ENCODE measurements at regions not wholly inside any gene's neighbourhood (a gene's known extent, or its start where the extent isn't known, plus 50 kb on each side); places are given as distances from the start of the nearest gene placed in this dataset.

DNA sequence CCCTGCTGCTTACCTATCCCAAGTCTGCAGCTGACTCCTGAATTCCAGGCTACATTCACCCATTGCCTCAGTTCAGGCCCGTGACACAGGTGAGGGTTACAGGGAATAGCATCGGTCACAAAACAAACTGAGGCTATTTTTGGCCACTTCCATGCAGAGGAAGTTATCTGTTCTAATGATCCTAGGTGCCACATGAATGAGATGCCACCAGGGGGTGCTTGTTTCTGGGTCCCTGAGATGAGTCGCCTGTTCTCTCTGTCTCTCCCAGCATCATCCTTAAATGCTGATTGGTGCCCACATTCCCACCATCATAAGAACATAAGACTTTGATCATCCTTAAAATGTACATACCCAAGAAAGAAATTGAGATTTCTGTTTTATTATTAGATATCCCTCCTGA is 119.0 kb upstream of the CELF4 start:
- DNase-seq (ENCODE audit: low spot score): no peak
- TF ChIP-seq, protein P1, sequence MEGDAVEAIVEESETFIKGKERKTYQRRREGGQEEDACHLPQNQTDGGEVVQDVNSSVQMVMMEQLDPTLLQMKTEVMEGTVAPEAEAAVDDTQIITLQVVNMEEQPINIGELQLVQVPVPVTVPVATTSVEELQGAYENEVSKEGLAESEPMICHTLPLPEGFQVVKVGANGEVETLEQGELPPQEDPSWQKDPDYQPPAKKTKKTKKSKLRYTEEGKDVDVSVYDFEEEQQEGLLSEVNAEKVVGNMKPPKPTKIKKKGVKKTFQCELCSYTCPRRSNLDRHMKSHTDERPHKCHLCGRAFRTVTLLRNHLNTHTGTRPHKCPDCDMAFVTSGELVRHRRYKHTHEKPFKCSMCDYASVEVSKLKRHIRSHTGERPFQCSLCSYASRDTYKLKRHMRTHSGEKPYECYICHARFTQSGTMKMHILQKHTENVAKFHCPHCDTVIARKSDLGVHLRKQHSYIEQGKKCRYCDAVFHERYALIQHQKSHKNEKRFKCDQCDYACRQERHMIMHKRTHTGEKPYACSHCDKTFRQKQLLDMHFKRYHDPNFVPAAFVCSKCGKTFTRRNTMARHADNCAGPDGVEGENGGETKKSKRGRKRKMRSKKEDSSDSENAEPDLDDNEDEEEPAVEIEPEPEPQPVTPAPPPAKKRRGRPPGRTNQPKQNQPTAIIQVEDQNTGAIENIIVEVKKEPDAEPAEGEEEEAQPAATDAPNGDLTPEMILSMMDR (IDR thresholded peaks at IDR 0.05; ENCODE audit: extremely low read depth, insufficient read depth, missing control alignments): no peak
- in situ Hi-C loops (cut with MboI; ENCODE audit: low pct_unique_long_range_greater_than_20kb, low sequenced_read_pairs, unreplicated experiment): no loop called here

DNA sequence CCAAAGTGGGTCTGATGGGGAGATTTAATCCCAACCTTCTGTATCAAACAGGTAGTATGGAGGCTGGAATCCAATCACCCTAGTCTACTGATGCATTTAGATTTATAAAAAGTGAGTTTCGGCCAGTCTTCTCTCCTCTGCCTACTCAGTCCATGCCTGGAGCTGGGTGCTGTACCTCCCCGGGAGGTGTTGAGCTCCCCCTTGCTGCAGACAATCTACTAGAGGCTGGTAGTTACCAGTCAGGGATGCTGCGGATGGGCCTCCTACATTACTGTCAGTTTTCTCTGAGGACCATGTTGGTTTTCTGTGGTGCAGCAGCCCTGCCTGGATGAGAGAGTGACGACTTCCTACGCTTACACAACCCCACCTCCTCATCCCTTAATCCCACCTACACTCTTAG is 118.6 kb upstream of the CELF4 start:
- TF ChIP-seq, protein P1 (IDR thresholded peaks at IDR 0.05; ENCODE audit: extremely low read depth, insufficient read depth, missing control alignments): no peak
- in situ Hi-C loops (cut with MboI; ENCODE audit: low pct_unique_long_range_greater_than_20kb, low sequenced_read_pairs, unreplicated experiment): no loop called here
- DNase-seq (ENCODE audit: low spot score): no peak

DNA sequence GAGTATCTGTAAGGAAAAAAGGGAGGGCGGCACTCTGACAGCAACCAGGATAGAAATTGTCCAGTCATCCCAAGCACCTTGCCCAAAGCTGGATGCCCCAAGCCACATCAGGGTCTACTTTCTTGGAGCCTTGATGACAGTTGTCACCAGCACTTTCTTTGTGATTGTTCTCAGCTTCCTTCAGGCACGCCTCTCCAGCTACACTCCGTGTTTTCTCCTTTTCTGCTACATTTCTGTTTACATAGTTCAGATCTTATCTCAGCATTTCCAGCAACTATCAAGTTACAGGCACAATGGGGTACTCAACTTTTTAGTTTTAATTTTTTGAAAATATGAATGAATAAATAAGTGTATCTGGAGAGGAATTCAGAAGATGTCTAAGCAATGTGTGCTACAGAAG is 115.3 kb upstream of the CELF4 start:
- TF ChIP-seq, protein P1 (IDR thresholded peaks at IDR 0.05; ENCODE audit: extremely low read depth, insufficient read depth, missing control alignments): no peak
- DNase-seq (ENCODE audit: low spot score): no peak
- in situ Hi-C loops (cut with MboI; ENCODE audit: low pct_unique_long_range_greater_than_20kb, low sequenced_read_pairs, unreplicated experiment): no loop called here

DNA sequence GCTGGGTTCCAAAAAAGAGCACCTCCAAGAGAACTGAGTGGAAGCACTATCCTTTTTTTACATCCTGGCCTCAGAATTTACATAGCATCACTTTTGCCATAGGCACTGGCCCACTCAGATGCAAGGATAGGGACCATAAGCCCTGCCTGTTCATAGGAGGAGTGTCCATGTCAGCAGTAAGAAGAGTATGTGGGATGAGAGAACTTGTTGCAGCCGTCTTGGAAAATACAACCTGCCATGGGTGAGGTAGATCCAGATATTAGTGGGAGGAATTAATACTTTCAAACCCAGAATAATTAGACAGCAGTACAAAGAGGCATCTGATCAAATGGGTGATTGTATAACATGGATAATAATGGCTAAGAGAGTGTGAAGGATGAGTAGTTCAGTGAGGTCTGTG is 110.7 kb upstream of the CELF4 start:
- DNase-seq (ENCODE audit: low spot score): no peak
- TF ChIP-seq, protein P1 (IDR thresholded peaks at IDR 0.05; ENCODE audit: extremely low read depth, insufficient read depth, missing control alignments): no peak
- in situ Hi-C loops (cut with MboI; ENCODE audit: low pct_unique_long_range_greater_than_20kb, low sequenced_read_pairs, unreplicated experiment): no loop called here

DNA sequence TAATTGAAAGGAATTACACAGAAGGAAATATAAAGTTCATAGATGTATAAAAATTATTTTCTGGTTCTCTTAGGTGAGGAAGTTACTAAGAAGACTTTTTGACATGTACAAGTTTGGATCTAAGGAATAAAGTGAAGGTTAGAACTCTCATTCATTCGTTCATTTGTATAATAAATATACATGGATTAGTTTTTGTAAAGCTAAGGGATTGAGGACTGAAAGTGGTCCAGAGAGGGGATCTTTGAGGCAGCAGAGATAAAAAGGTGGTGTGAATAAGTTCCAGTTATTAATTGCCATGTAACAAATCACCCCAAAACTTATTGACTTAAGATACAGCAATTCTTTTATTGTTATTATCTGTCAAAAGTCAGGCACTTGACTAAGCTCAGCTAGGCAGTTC is 110.1 kb upstream of the CELF4 start:
- no peak for DNase-seq (ENCODE audit: low spot score)
- in situ Hi-C loops (cut with MboI; ENCODE audit: low pct_unique_long_range_greater_than_20kb, low sequenced_read_pairs, unreplicated experiment): no loop called here
- TF ChIP-seq, protein P1 (IDR thresholded peaks at IDR 0.05; ENCODE audit: extremely low read depth, insufficient read depth, missing control alignments): no peak

DNA sequence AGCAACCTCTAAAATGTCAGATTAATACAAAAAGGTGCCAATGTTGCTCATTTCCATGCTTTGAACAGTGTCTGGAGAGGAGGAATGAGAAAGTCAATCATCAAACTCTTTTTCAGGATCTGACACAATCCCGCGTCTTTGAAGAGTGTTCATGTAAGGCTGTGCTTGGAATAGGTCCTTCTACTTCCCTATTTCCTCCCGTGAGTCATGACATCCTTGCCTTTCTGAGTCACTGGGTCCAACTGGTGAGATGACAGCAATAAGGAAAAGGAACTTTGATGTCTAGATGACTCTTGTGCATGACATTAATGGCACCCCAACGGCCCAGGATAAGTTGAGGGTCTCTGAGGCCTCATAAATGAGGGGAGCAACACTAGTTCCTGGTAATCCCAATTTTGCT is 109.0 kb upstream of the CELF4 start:
- DNase-seq (ENCODE audit: low spot score): no peak
- TF ChIP-seq, protein P1 (IDR thresholded peaks at IDR 0.05; ENCODE audit: extremely low read depth, insufficient read depth, missing control alignments): no peak
- in situ Hi-C loops (cut with MboI; ENCODE audit: low pct_unique_long_range_greater_than_20kb, low sequenced_read_pairs, unreplicated experiment): no loop called here

DNA sequence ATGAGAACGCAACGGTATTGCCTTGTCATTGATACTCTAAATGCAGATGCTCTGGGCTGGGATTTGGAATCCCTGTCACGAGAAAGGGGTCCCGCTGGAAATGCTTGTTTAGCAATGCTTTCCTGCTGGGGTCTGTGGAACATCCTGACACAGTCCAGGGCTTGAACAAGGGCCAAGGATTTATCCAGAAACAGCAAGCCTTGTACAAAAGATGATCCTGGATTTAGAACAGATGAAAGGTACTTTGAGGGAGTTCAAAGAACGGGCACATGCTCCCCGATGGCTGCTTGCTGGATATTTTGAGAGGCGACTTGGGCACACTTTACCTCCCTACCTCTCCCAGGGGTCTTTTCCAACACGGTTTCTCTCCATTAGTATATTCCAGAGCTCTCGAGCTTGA is 108.1 kb upstream of the CELF4 start:
- in situ Hi-C loops (cut with MboI; ENCODE audit: low pct_unique_long_range_greater_than_20kb, low sequenced_read_pairs, unreplicated experiment): no loop called here
- TF ChIP-seq, protein P1 (IDR thresholded peaks at IDR 0.05; ENCODE audit: extremely low read depth, insufficient read depth, missing control alignments): no peak
- no peak for DNase-seq (ENCODE audit: low spot score)
